ENCODE measurements at regions not wholly inside any gene's neighbourhood (a gene's known extent, or its start where the extent isn't known, plus 50 kb on each side); places are given as distances from the start of the nearest gene placed in this dataset.

- DNase-seq = no peak
Measured at GRCh38 chr7:10803720-10804119, 170.0 kb upstream of the PHF14 start.

GRCh38 chr7:10804770-10805169, 168.9 kb upstream of the PHF14 start:
- no peak for DNase-seq

GRCh38 chr7:10815546-10815945, 158.1 kb upstream of the PHF14 start:
- no peak for DNase-seq

- DNase-seq = no peak
Measured at GRCh38 chr7:10821156-10821555, 152.5 kb upstream of the PHF14 start.

- no peak for DNase-seq
Measured at GRCh38 chr7:10824154-10824553, 149.5 kb upstream of the PHF14 start.

- DNase-seq = no peak
Measured at GRCh38 chr7:10838228-10838627, 135.4 kb upstream of the PHF14 start.

- no peak for DNase-seq
Measured at GRCh38 chr7:10845225-10845624, 128.4 kb upstream of the PHF14 start.

GRCh38 chr7:10855583-10855982, 118.1 kb upstream of the PHF14 start:
- no peak for DNase-seq

GRCh38 chr7:10860516-10860915, 113.2 kb upstream of the PHF14 start:
- no peak for DNase-seq

GRCh38 chr7:10863476-10863875, 110.2 kb upstream of the PHF14 start:
- no peak for DNase-seq

- no peak for DNase-seq
Measured at GRCh38 chr7:10874666-10875065, 99.0 kb upstream of the PHF14 start.

GRCh38 chr7:10875080-10875479, 98.6 kb upstream of the PHF14 start:
- no peak for DNase-seq

- DNase-seq = no peak
Measured at GRCh38 chr7:10888861-10889260, 84.8 kb upstream of the PHF14 start.

- DNase-seq = peak; percentile 21
Measured at GRCh38 chr7:10889266-10889898, 84.3 kb upstream of the PHF14 start.

- no peak for DNase-seq
Measured at GRCh38 chr7:10908600-10908999, 65.1 kb upstream of the PHF14 start.

- no peak for DNase-seq
Measured at GRCh38 chr7:10910447-10910846, 63.2 kb upstream of the PHF14 start.

- DNase-seq = no peak
Measured at GRCh38 chr7:10912077-10912476, 61.6 kb upstream of the PHF14 start.

GRCh38 chr7:10913457-10913856, 60.2 kb upstream of the PHF14 start:
- DNase-seq = no peak

GRCh38 chr7:10918093-10918590, 55.5 kb upstream of the PHF14 start:
- DNase-seq = no peak

- DNase-seq = no peak
Measured at GRCh38 chr7:10919923-10920322, 53.7 kb upstream of the PHF14 start.
